HepG2 (cell line): ENCODE measurements at regions not wholly inside any gene's neighbourhood (a gene's known extent, or its start where the extent isn't known, plus 50 kb on each side); places are given as distances from the start of the nearest gene placed in this dataset.

Source experiments
- ATAC-seq: fragments of 200-7000 bp; cut with Tn5 transposase; 3 replicates; pipeline ENCODE4 v1.9.1; 2020; ENCODE audit warnings: mild to moderate bottlenecking, moderate library complexity
- BruUV-seq: library from RNA; stranded (reverse); fragments of 400-500 nt; replicated peaks from 2 replicates; lab custom pipeline; 2021; lab: Mats Ljungman, UMichigan
- CTCF ChIA-PET: fragments of 300-600 bp; formaldehyde crosslinking; extraction: SDS; loops from one replicate; lab custom pipeline; 2021; ENCODE audit warnings: low total read pairs, inconsistent platforms, low intra/inter-chr PET ratio; lab: Yijun Ruan, JAX
- POLR2A ChIA-PET: fragments of 350-600 bp; sonication (Branson Sonifier 250); formaldehyde crosslinking; loops from one replicate; lab custom pipeline; 2020; ENCODE audit warnings: antibody characterized with exemption, inconsistent platforms; lab: Yijun Ruan, JAX
- DNase-seq: peaks from one replicate; pipeline ENCODE4 v3.0.0-alpha.2; 2015; ENCODE audit warnings: low spot score
- FAIRE-seq: peaks from 3 replicates; lab custom pipeline; 2011; peaks lifted over from hg19 to GRCh38; lab: Jason Lieb, UNC
- H2AFZ ChIP-seq: one replicate; pipeline ENCODE4 v1.6.1; 2011; ENCODE audit warnings: low read length, inconsistent platforms
- H3K27ac ChIP-seq: fragments of 300-600 bp; 3 replicates; pipeline ENCODE4 v1.8.0; 2011; ENCODE audit warnings: mixed run types, mild to moderate bottlenecking, mixed read lengths, low read length, inconsistent platforms; ENCODE audit not compliant: insufficient read depth; ENCODE audit errors: extremely low read length
- H3K27me3 ChIP-seq, 2 experiments: fragments of 200-600 bp in 1 of 2; 2 replicates in 1 of 2; 3 replicates in 1 of 2; pipeline versions ENCODE4 v1.6.0 to v1.8.0; 2011; ENCODE audit warnings: low read length in 2 of 2, mild to moderate bottlenecking in 2 of 2, moderate library complexity in 2 of 2, inconsistent platforms in 1 of 2; ENCODE audit not compliant: insufficient read depth in 2 of 2, control insufficient read depth in 1 of 2
- H3K36me3 ChIP-seq, 2 experiments: fragments of 200-600 bp in 1 of 2; replicated peaks in 1 of 2; 2 replicates in 1 of 2; 3 replicates in 1 of 2; pipeline versions ENCODE4 v1.5.1 to v1.8.0; 2011; ENCODE audit warnings: low read length in 2 of 2, inconsistent platforms in 1 of 2; ENCODE audit not compliant: insufficient read depth in 2 of 2, control insufficient read depth in 1 of 2
- H3K4me1 ChIP-seq: 2 replicates; pipeline ENCODE4 v1.5.1; 2012; ENCODE audit warnings: low read length, inconsistent platforms; ENCODE audit not compliant: insufficient read depth
- H3K4me2 ChIP-seq: 2 replicates; pipeline ENCODE4 v1.6.0; 2011; ENCODE audit warnings: low read depth, low read length, inconsistent platforms
- H3K4me3 ChIP-seq, 3 experiments: fragments of 200-600 bp in 1 of 3; sonication (generic), shearing (Covaris generic) in 1 of 3; replicated peaks in 1 of 3; 2 replicates each; pipeline ENCODE4 v1.5.1; 2011 to 2016; ENCODE audit warnings: low read length in 3 of 3, inconsistent platforms in 2 of 3, low read depth in 2 of 3, mild to moderate bottlenecking in 2 of 3, control low read depth in 1 of 3, mixed read lengths in 1 of 3; ENCODE audit not compliant: insufficient read depth in 1 of 3
- H3K79me2 ChIP-seq: one replicate; pipeline ENCODE4 v1.6.1; 2011; ENCODE audit warnings: low read length, inconsistent platforms; ENCODE audit not compliant: insufficient read depth
- H3K9ac ChIP-seq: 2 replicates; pipeline ENCODE4 v1.6.0; 2011; ENCODE audit warnings: mild to moderate bottlenecking, low read depth, low read length, inconsistent platforms; ENCODE audit not compliant: insufficient read depth
- H3K9me3 ChIP-seq: 2 replicates; pipeline ENCODE4 v1.5.1; 2012; ENCODE audit warnings: mild to moderate bottlenecking, low read length
- H4K20me1 ChIP-seq: 2 replicates; pipeline ENCODE4 v1.6.0; 2011; ENCODE audit warnings: inconsistent platforms, mild to moderate bottlenecking, low read length, moderate library complexity; ENCODE audit not compliant: insufficient read depth
- CBX1 ChIP-seq: IDR thresholded peaks from one replicate; pipeline ENCODE4 v1.6.1; 2016; ENCODE audit warnings: antibody characterized with exemption, low read depth
- GTF3A ChIP-seq: sonication (generic); formaldehyde crosslinking; conservative IDR thresholded peaks from 2 replicates; pipeline ENCODE4 v1.4.0; 2020; ENCODE audit warnings: mild to moderate bottlenecking, missing genetic modification reagents
- GZF1 ChIP-seq: sonication (generic); formaldehyde crosslinking; IDR thresholded peaks from 2 replicates; pipeline ENCODE4 v1.5.1; 2020; ENCODE audit warnings: mild to moderate bottlenecking, missing genetic modification reagents
- HNRNPH1 ChIP-seq: fragments of 200-400 bp; formaldehyde crosslinking; optimal IDR thresholded peaks from 2 replicates; pipeline ENCODE3; 2017; ENCODE audit warnings: mild to moderate bottlenecking, low read depth, low read length
- KDM1A ChIP-seq: IDR thresholded peaks from 2 replicates; pipeline ENCODE4 v1.6.1; 2016; ENCODE audit warnings: missing compliant biosample characterization
- MAF1 ChIP-seq: sonication (generic); formaldehyde crosslinking; IDR thresholded peaks from 2 replicates; pipeline ENCODE4 v1.5.0; 2020; ENCODE audit warnings: missing genetic modification reagents, borderline replicate concordance
- MAFF ChIP-seq: IDR thresholded peaks from 2 replicates; pipeline ENCODE4 v1.6.1; 2011; ENCODE audit warnings: low read depth, low read length, improper control_type of control experiment
- MXD4 ChIP-seq: IDR thresholded peaks from 2 replicates; pipeline ENCODE4 v1.6.1; 2016; ENCODE audit warnings: mild to moderate bottlenecking, missing biosample characterization, missing genetic modification reagents
- TCF12 ChIP-seq, 2 experiments: fragments of 450-650 bp in 1 of 2; sonication (generic) in 1 of 2; formaldehyde crosslinking in 1 of 2; IDR thresholded peaks; 2 replicates each; pipeline versions ENCODE4 v1.6.1 to v1.8.0; 2017 to 2022; ENCODE audit warnings: antibody characterized with exemption in 1 of 2, mild to moderate bottlenecking in 1 of 2, missing genetic modification reagents in 1 of 2, moderate library complexity in 1 of 2
- YEATS4 ChIP-seq: sonication (generic); formaldehyde crosslinking; IDR thresholded peaks from 2 replicates; pipeline ENCODE4 v1.4.0; 2020; ENCODE audit warnings: missing genetic modification reagents, borderline replicate concordance
- ZNF143 ChIP-seq: sonication (generic); formaldehyde crosslinking; IDR thresholded peaks from 2 replicates; pipeline ENCODE4 v1.4.0; 2020; ENCODE audit warnings: missing genetic modification reagents
- ZNF430 ChIP-seq: sonication (generic); formaldehyde crosslinking; IDR thresholded peaks from 2 replicates; pipeline ENCODE4 v1.9.0; 2021; ENCODE audit warnings: mild to moderate bottlenecking, missing genetic modification reagents
- ZNF44 ChIP-seq: sonication (generic); formaldehyde crosslinking; IDR thresholded peaks from 2 replicates; pipeline ENCODE4 v1.5.1; 2020; ENCODE audit warnings: mild to moderate bottlenecking, missing genetic modification reagents
- ZNF775 ChIP-seq: sonication (generic); formaldehyde crosslinking; IDR thresholded peaks from 2 replicates; pipeline ENCODE4 v1.4.0; 2020; ENCODE audit warnings: missing genetic modification reagents, mild to moderate bottlenecking, moderate library complexity, borderline replicate concordance
- WGBS: methylation state at CpG from one replicate; pipeline ENCODE4 v1.1.6; 2017; ENCODE audit warnings: low lambda C conversion rate; 5-methylcytosine and 5-hydroxymethylcytosine counted together
- in situ Hi-C: cut with HindIII; loops from 2 replicates; pipeline ENCODE4 v1.10.0; 2017; ENCODE audit warnings: low pct_unique_long_range_greater_than_20kb; ENCODE audit not compliant: extremely low pct_ligation_motif_present
- intact Hi-C: fragments of 100-400 bp; cut with micrococcal nuclease; formaldehyde crosslinking; loops from one replicate; pipeline ENCODE4 v1.10.0; 2022; ENCODE audit not compliant: unreplicated experiment
- TF ChIP-seq, protein P1 (sequence below): fragments of 450-650 bp; IDR thresholded peaks from 2 replicates; pipeline ENCODE4 v1.6.1; 2016
- TF ChIP-seq, protein P2 (sequence below): sonication (generic); formaldehyde crosslinking; IDR thresholded peaks from 2 replicates; pipeline ENCODE4 v1.5.1; 2020; ENCODE audit warnings: missing genetic modification reagents, mild to moderate bottlenecking, borderline replicate concordance
- TF ChIP-seq, protein P3 (sequence below): sonication (generic); formaldehyde crosslinking; IDR thresholded peaks from 2 replicates; pipeline ENCODE4 v1.4.0; 2020; ENCODE audit warnings: mild to moderate bottlenecking, missing genetic modification reagents
- TF ChIP-seq, protein P4 (sequence below): sonication (generic); formaldehyde crosslinking; IDR thresholded peaks from 2 replicates; pipeline ENCODE4 v1.4.0; 2020; ENCODE audit warnings: missing genetic modification reagents, borderline replicate concordance

DNA sequence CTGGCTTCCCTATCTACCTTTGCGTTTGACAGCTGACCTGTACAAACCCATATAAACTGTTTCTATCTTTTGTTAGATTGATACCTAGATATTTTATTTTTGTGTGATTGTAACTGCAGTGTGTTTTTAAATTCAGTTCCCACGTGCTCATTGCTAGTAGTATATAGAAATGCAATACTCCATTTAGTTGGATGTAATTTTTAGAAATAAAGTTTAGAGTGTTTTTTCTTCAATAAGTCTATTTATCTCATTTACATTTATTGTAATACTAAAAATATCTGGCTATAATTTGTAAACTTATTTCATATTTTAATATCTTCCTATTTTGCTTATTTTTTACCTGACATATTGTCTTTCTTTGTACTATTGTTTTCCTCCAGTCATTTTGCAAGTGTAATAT lies 329.7 kb upstream of the ADARB2 start:
- Histone ChIP-seq H3K27me3 (no peaks in the 10 kb centered on the region), H3K4me1 (no peaks in the 10 kb centered on the region), H4K20me1 (no peaks in the 10 kb centered on the region), H3K79me2 (no peaks in the 10 kb centered on the region), H3K4me2 (no peak overlapping the region), H3K4me3 (no peak overlapping the region), H3K9ac (no peak overlapping the region), H3K27ac (no peak overlapping the region), H3K9me3 (peaks cover 29% of the 10 kb centered on the region), H2AFZ (no peak overlapping the region), H3K36me3 (no peaks in the 10 kb centered on the region)
- in situ Hi-C loops, result no loop called here
- ChIA-PET CTCF (no interaction called here), POLR2A (no interaction called here)
- no peak for FAIRE-seq
- intact Hi-C loops, result no loop called here
- BruUV-seq, result no TSS peak
- no peak for DNase-seq
- TF ChIP-seq, protein P1, sequence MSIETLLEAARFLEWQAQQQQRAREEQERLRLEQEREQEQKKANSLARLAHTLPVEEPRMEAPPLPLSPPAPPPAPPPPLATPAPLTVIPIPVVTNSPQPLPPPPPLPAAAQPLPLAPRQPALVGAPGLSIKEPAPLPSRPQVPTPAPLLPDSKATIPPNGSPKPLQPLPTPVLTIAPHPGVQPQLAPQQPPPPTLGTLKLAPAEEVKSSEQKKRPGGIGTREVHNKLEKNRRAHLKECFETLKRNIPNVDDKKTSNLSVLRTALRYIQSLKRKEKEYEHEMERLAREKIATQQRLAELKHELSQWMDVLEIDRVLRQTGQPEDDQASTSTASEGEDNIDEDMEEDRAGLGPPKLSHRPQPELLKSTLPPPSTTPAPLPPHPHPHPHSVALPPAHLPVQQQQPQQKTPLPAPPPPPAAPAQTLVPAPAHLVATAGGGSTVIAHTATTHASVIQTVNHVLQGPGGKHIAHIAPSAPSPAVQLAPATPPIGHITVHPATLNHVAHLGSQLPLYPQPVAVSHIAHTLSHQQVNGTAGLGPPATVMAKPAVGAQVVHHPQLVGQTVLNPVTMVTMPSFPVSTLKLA, result no peak
- TF ChIP-seq, protein P2, sequence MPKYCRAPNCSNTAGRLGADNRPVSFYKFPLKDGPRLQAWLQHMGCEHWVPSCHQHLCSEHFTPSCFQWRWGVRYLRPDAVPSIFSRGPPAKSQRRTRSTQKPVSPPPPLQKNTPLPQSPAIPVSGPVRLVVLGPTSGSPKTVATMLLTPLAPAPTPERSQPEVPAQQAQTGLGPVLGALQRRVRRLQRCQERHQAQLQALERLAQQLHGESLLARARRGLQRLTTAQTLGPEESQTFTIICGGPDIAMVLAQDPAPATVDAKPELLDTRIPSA, result no peak
- TF ChIP-seq MAF1 (CRISPR knock-in tag) (no peak), GTF3A (CRISPR knock-in tag) (no peak), CBX1 (no peak), ZNF143 (CRISPR knock-in tag) (no peak), TCF12 (IDR thresholded peaks at IDR 0.05) (no peak), TCF12 (CRISPR knock-in tag; IDR thresholded peaks at IDR 0.05) (no peak), ZNF775 (CRISPR knock-in tag) (no peak), HNRNPH1 (no peak), MAFF (no peak), ZNF44 (CRISPR knock-in tag) (no peak), KDM1A (CRISPR knock-in tag) (no peak), GZF1 (CRISPR knock-in tag) (no peak), YEATS4 (CRISPR knock-in tag) (no peak), MXD4 (CRISPR knock-in tag) (no peak), ZNF430 (no peak)
- TF ChIP-seq, protein P3, sequence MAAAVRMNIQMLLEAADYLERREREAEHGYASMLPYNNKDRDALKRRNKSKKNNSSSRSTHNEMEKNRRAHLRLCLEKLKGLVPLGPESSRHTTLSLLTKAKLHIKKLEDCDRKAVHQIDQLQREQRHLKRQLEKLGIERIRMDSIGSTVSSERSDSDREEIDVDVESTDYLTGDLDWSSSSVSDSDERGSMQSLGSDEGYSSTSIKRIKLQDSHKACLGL, result no peak
- TF ChIP-seq, protein P4, sequence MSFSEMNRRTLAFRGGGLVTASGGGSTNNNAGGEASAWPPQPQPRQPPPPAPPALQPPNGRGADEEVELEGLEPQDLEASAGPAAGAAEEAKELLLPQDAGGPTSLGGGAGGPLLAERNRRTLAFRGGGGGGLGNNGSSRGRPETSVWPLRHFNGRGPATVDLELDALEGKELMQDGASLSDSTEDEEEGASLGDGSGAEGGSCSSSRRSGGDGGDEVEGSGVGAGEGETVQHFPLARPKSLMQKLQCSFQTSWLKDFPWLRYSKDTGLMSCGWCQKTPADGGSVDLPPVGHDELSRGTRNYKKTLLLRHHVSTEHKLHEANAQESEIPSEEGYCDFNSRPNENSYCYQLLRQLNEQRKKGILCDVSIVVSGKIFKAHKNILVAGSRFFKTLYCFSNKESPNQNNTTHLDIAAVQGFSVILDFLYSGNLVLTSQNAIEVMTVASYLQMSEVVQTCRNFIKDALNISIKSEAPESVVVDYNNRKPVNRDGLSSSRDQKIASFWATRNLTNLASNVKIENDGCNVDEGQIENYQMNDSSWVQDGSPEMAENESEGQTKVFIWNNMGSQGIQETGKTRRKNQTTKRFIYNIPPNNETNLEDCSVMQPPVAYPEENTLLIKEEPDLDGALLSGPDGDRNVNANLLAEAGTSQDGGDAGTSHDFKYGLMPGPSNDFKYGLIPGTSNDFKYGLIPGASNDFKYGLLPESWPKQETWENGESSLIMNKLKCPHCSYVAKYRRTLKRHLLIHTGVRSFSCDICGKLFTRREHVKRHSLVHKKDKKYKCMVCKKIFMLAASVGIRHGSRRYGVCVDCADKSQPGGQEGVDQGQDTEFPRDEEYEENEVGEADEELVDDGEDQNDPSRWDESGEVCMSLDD (CRISPR knock-in tag), result no peak
- no peak for ATAC-seq
- 26% methylated on average over 2 of the region's 2 CpGs for WGBS
